Effector memory CD4-positive, alpha-beta T cell (primary cell): ENCODE measurements at regions not wholly inside any gene's neighbourhood (a gene's known extent, or its start where the extent isn't known, plus 50 kb on each side); places are given as distances from the start of the nearest gene placed in this dataset.

Source experiments
- DNase-seq, 3 donors: peaks; one replicate each; pipeline ENCODE4 v3.0.0-alpha.2; 2020
- H3K27ac ChIP-seq: 2 replicates; pipeline ENCODE4 v1.7.0; 2013; ENCODE audit warnings: mild to moderate bottlenecking, low read length, moderate library complexity; ENCODE audit not compliant: insufficient read depth, poor library complexity, severe bottlenecking
- H3K27me3 ChIP-seq: replicated peaks from 2 replicates; pipeline ENCODE4 v1.7.0; 2013; ENCODE audit warnings: mild to moderate bottlenecking, low read length; ENCODE audit not compliant: insufficient read depth, control insufficient read depth, poor library complexity, severe bottlenecking
- H3K36me3 ChIP-seq: 2 replicates; pipeline ENCODE4 v1.7.0; 2013; ENCODE audit warnings: mild to moderate bottlenecking, low read length, moderate library complexity; ENCODE audit not compliant: control insufficient read depth, insufficient read depth
- H3K4me1 ChIP-seq: 2 replicates; pipeline ENCODE4 v1.7.0; 2013; ENCODE audit warnings: low read length, mild to moderate bottlenecking; ENCODE audit not compliant: control insufficient read depth, insufficient read depth, poor library complexity, severe bottlenecking
- H3K4me3 ChIP-seq: 2 replicates; pipeline ENCODE4 v1.7.0; 2013; ENCODE audit warnings: low read length, low read depth, mild to moderate bottlenecking; ENCODE audit not compliant: insufficient read depth, poor library complexity, severe bottlenecking
- H3K9me3 ChIP-seq: 2 replicates; pipeline ENCODE4 v1.7.0; 2013; ENCODE audit warnings: mild to moderate bottlenecking, low read length, moderate library complexity; ENCODE audit not compliant: control insufficient read depth

GRCh38 chr3:56998076-56998529 lies 62.4 kb upstream of the SPATA12 start:
- no peak for DNase-seq
- Histone ChIP-seq H3K4me3 (no peak overlapping the region), H3K4me1 (no peaks in the 10 kb centered on the region), H3K27ac (no peak overlapping the region), H3K27me3 (no peaks in the 10 kb centered on the region), H3K9me3 (no peaks in the 10 kb centered on the region), H3K36me3 (no peaks in the 10 kb centered on the region)

- H3K36me3 ChIP-seq, result no peaks in the 10 kb centered on the region
- no peak overlapping the region for H3K27ac ChIP-seq
- no peak for DNase-seq
- H3K4me3 ChIP-seq, result no peak overlapping the region
- no peaks in the 10 kb centered on the region for H3K9me3 ChIP-seq
- no peaks in the 10 kb centered on the region for H3K4me1 ChIP-seq
- no peaks in the 10 kb centered on the region for H3K27me3 ChIP-seq
These were observed 62.8 kb upstream of the SPATA12 start for GRCh38 chr3:56997675-56998074.

GRCh38 chr3:56997041-56997440 lies 63.4 kb upstream of the SPATA12 start:
- Histone ChIP-seq H3K36me3 (no peaks in the 10 kb centered on the region), H3K4me1 (no peaks in the 10 kb centered on the region), H3K27ac (no peak overlapping the region), H3K9me3 (no peaks in the 10 kb centered on the region), H3K27me3 (no peaks in the 10 kb centered on the region), H3K4me3 (no peak overlapping the region)
- no peak for DNase-seq

GRCh38 chr3:56994391-56994790 lies 66.1 kb upstream of the SPATA12 start:
- H3K4me3 ChIP-seq, result no peak overlapping the region
- no peaks in the 10 kb centered on the region for H3K9me3 ChIP-seq

GRCh38 chr3:56990641-56991015 lies 69.8 kb upstream of the SPATA12 start:
- H3K36me3 ChIP-seq, result no peaks in the 10 kb centered on the region
- no peak overlapping the region for H3K27ac ChIP-seq
- DNase-seq, result no peak
- H3K9me3 ChIP-seq, result no peaks in the 10 kb centered on the region
- H3K27me3 ChIP-seq, result no peaks in the 10 kb centered on the region
- no peak overlapping the region for H3K4me3 ChIP-seq
- peaks cover 7% of the 10 kb centered on the region for H3K4me1 ChIP-seq

More at GRCh38 chr3:56994391-56994790, 66.1 kb upstream of the SPATA12 start:
- no peaks in the 10 kb centered on the region for H3K4me1 ChIP-seq
- no peaks in the 10 kb centered on the region for H3K27me3 ChIP-seq
- H3K36me3 ChIP-seq, result no peaks in the 10 kb centered on the region
- H3K27ac ChIP-seq, result no peak overlapping the region
- no peak for DNase-seq

- H3K4me3 ChIP-seq, result no peak overlapping the region
- no peaks in the 10 kb centered on the region for H3K9me3 ChIP-seq
- DNase-seq, result no peak
- H3K36me3 ChIP-seq, result no peaks in the 10 kb centered on the region
- no peaks in the 10 kb centered on the region for H3K27me3 ChIP-seq
- peaks cover 7% of the 10 kb centered on the region for H3K4me1 ChIP-seq
- no peak overlapping the region for H3K27ac ChIP-seq
These were observed 70.4 kb upstream of the SPATA12 start for GRCh38 chr3:56989977-56990640.

- DNase-seq, result no peak
- H3K4me3 ChIP-seq, result no peak overlapping the region
- H3K27me3 ChIP-seq, result no peaks in the 10 kb centered on the region
These were observed 71.1 kb upstream of the SPATA12 start for GRCh38 chr3:56989169-56989976.

GRCh38 chr3:56988458-56989168 lies 71.9 kb upstream of the SPATA12 start:
- no peak overlapping the region for H3K27ac ChIP-seq
- H3K36me3 ChIP-seq, result no peaks in the 10 kb centered on the region
- no peaks in the 10 kb centered on the region for H3K9me3 ChIP-seq
- H3K4me3 ChIP-seq, result no peak overlapping the region
- H3K27me3 ChIP-seq, result no peaks in the 10 kb centered on the region
- DNase-seq, result peak; percentile 37 to 65 (median 47)
- peaks cover 7% of the 10 kb centered on the region for H3K4me1 ChIP-seq

More at GRCh38 chr3:56989169-56989976, 71.1 kb upstream of the SPATA12 start:
- Histone ChIP-seq H3K4me1 (peaks cover 7% of the 10 kb centered on the region), H3K36me3 (no peaks in the 10 kb centered on the region), H3K9me3 (no peaks in the 10 kb centered on the region), H3K27ac (no peak overlapping the region)

GRCh38 chr3:56987238-56987895 lies 73.1 kb upstream of the SPATA12 start:
- no peak overlapping the region for H3K4me3 ChIP-seq
- no peaks in the 10 kb centered on the region for H3K36me3 ChIP-seq
- H3K4me1 ChIP-seq, result peaks cover 7% of the 10 kb centered on the region
- DNase-seq, result no peak
- no peaks in the 10 kb centered on the region for H3K9me3 ChIP-seq
- no peak overlapping the region for H3K27ac ChIP-seq
- H3K27me3 ChIP-seq, result no peaks in the 10 kb centered on the region
